IMR-90 (cell line): ENCODE measurements at regions not wholly inside any gene's neighbourhood (a gene's known extent, or its start where the extent isn't known, plus 50 kb on each side); places are given as distances from the start of the nearest gene placed in this dataset.

Experiments used
- CEBPB ChIP-seq: IDR thresholded peaks from 2 replicates; pipeline ENCODE4 v1.6.1; 2012; ENCODE audit warnings: low read depth, low read length, improper control_type of control experiment
- CTCF ChIP-seq: conservative IDR thresholded peaks from 2 replicates; pipeline ENCODE4 v1.5.1; 2012; ENCODE audit warnings: mild to moderate bottlenecking, low read depth, low read length, improper control_type of control experiment
- ELK1 ChIP-seq: fragments of 150-350 bp; IDR thresholded peaks from 2 replicates; pipeline ENCODE4 v1.6.1; 2016; ENCODE audit warnings: low read depth, mild to moderate bottlenecking, low read length, moderate library complexity, borderline replicate concordance
- MAZ ChIP-seq: IDR thresholded peaks from 2 replicates; pipeline ENCODE4 v1.6.1; 2012; ENCODE audit warnings: low read depth, mild to moderate bottlenecking, low read length, improper control_type of control experiment, moderate library complexity, borderline replicate concordance
- MXI1 ChIP-seq: IDR thresholded peaks from 2 replicates; pipeline ENCODE4 v1.6.1; 2012; ENCODE audit warnings: low read depth, mild to moderate bottlenecking, low read length, moderate library complexity, borderline replicate concordance
- NFE2L2 ChIP-seq: fragments of 150-350 bp; IDR thresholded peaks from 2 replicates; pipeline ENCODE4 v1.6.1; 2016; ENCODE audit warnings: low read depth, mild to moderate bottlenecking, low read length
- POLR2A ChIP-seq: IDR thresholded peaks from 2 replicates; pipeline ENCODE4 v1.6.1; 2012; ENCODE audit warnings: mild to moderate bottlenecking, low read depth, low read length
- RAD21 ChIP-seq: IDR thresholded peaks from 2 replicates; pipeline ENCODE4 v1.6.1; 2012; ENCODE audit warnings: low read length, improper control_type of control experiment
- RCOR1 ChIP-seq: IDR thresholded peaks from 2 replicates; pipeline ENCODE4 v1.6.1; 2012; ENCODE audit warnings: mild to moderate bottlenecking, low read length, improper control_type of control experiment; ENCODE audit not compliant: insufficient replicate concordance
- RFX5 ChIP-seq: IDR thresholded peaks from 2 replicates; pipeline ENCODE4 v1.8.0; 2012; ENCODE audit warnings: low read depth, mild to moderate bottlenecking, low read length, moderate library complexity
- SMC3 ChIP-seq: fragments of 150-350 bp; IDR thresholded peaks from 2 replicates; pipeline ENCODE4 v1.6.1; 2016; ENCODE audit warnings: low read depth, mild to moderate bottlenecking, antibody characterized with exemption, low read length, moderate library complexity

GRCh38 chr3:118782755-118783202, 251.9 kb downstream of the IGSF11 start:
- TF ChIP-seq MAZ = no peak
- TF ChIP-seq CTCF = no peak
- TF ChIP-seq RFX5 = no peak
- no peak for TF ChIP-seq CEBPB
- no peak for TF ChIP-seq MXI1
- no peak for TF ChIP-seq POLR2A
- no peak for TF ChIP-seq NFE2L2
- no peak for TF ChIP-seq RAD21
- no peak for TF ChIP-seq RCOR1
- no peak for TF ChIP-seq ELK1
- no peak for TF ChIP-seq SMC3
